ENCODE measurements at regions not wholly inside any gene's neighbourhood (a gene's known extent, or its start where the extent isn't known, plus 50 kb on each side); places are given as distances from the start of the nearest gene placed in this dataset.

DNA sequence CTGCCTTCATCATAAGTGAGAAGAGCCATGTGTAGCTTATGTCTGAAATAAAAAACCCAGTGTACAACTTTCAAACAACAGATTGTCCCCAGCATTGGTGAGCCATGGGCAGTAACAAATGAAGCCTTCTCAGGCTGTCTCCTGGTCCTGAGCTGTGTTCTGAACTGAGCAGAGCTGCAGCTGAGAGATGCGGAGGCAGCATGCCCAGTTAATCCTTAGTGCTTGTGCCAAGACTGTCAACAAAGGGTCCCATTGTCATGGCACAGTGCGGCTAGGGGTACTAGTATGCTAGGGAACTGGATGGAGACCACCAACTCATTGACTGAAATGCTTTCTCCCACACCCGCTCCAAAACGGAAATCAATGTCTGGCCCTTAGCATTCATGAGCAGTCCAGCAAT is 154.3 kb downstream of the RMST start:
- no peak overlapping the region for H3K27ac ChIP-seq
- DNase-seq (ENCODE audit: low spot score in 2 of 2): no peak
- TF ChIP-seq, protein P1, sequence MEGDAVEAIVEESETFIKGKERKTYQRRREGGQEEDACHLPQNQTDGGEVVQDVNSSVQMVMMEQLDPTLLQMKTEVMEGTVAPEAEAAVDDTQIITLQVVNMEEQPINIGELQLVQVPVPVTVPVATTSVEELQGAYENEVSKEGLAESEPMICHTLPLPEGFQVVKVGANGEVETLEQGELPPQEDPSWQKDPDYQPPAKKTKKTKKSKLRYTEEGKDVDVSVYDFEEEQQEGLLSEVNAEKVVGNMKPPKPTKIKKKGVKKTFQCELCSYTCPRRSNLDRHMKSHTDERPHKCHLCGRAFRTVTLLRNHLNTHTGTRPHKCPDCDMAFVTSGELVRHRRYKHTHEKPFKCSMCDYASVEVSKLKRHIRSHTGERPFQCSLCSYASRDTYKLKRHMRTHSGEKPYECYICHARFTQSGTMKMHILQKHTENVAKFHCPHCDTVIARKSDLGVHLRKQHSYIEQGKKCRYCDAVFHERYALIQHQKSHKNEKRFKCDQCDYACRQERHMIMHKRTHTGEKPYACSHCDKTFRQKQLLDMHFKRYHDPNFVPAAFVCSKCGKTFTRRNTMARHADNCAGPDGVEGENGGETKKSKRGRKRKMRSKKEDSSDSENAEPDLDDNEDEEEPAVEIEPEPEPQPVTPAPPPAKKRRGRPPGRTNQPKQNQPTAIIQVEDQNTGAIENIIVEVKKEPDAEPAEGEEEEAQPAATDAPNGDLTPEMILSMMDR (IDR thresholded peaks at IDR 0.05): no peak
- H3K36me3 ChIP-seq: no peaks in the 10 kb centered on the region
- H3K4me3 ChIP-seq: no peak overlapping the region
- H3K4me1 ChIP-seq: no peaks in the 10 kb centered on the region
- intact Hi-C loops (cut with DNase I): no loop called here
- H3K27me3 ChIP-seq: no peaks in the 10 kb centered on the region
- no peaks in the 10 kb centered on the region for H3K9me3 ChIP-seq

DNA sequence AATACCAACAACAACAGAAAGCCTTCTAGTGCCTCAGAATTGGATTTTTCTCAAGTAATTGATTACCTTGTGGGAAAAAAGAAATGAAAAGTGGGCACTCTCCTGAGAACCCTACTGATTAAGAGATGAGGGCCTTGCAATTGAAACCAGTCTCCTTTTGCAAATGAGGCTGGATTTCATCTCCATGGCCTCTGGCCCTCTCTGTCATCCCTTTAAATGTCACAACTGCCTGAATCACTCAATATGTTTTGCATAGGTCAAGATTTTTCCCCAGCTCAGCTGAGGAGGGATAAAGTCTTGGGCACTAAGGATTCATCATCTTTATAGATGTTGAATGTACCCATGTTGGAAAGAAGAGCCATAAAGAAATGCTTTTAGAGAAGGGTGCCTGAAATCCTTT is 166.4 kb downstream of the RMST start:
- no peak for DNase-seq (ENCODE audit: low spot score in 2 of 2)
- H3K27me3 ChIP-seq: no peaks in the 10 kb centered on the region
- H3K36me3 ChIP-seq: no peaks in the 10 kb centered on the region
- no peaks in the 10 kb centered on the region for H3K4me1 ChIP-seq
- no peaks in the 10 kb centered on the region for H3K9me3 ChIP-seq
- H3K27ac ChIP-seq: no peak overlapping the region
- TF ChIP-seq, protein P1 (IDR thresholded peaks at IDR 0.05): no peak
- H3K4me3 ChIP-seq: no peak overlapping the region
- intact Hi-C loops (cut with DNase I): no loop called here

DNA sequence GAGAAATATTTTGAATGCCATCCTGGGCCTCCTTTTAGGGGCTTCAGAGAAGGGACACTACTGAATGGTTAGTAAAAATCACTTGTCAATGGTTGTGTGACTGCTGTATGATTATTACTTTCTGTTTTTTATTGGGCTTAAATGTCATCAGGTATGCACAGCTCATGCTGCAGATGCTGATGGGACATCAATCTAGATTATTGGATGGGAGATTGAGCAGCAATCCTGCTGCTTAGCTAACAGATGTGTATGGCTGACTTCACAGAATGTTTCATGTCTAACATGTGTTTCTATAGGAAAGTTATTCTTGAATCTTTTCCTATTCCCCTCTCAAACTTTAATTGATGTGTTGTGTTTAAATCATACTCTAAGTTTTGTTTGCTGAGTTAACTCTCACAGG is 166.8 kb downstream of the RMST start:
- Histone ChIP-seq H3K36me3 (no peaks in the 10 kb centered on the region), H3K4me3 (no peak overlapping the region), H3K4me1 (no peaks in the 10 kb centered on the region), H3K27me3 (no peaks in the 10 kb centered on the region), H3K27ac (no peak overlapping the region), H3K9me3 (no peaks in the 10 kb centered on the region)
- TF ChIP-seq, protein P1 (IDR thresholded peaks at IDR 0.05): no peak
- intact Hi-C loops (cut with DNase I): no loop called here
- no peak for DNase-seq (ENCODE audit: low spot score in 2 of 2)

DNA sequence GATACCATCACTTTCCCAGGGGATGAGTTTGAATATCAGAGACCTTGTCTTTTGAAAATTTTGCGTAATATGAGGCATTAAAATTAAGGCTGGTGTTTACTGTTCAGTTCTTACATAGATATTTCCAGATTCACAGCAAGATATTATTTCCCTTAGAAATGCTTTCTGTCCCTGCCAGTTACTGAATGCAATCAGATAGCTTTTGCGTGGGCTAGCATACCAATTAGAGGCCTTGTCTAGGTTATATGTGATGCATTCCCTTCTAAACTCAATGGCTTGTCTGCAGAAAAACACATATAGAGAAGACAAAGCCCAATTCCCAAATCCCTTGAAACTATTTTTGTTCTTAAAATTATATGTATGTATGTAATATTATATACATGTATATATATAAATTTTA is 167.8 kb downstream of the RMST start:
- no peak for DNase-seq (ENCODE audit: low spot score in 2 of 2)
- TF ChIP-seq, protein P1 (IDR thresholded peaks at IDR 0.05): no peak
- no peaks in the 10 kb centered on the region for H3K4me1 ChIP-seq
- no peaks in the 10 kb centered on the region for H3K36me3 ChIP-seq
- no peak overlapping the region for H3K27ac ChIP-seq
- no peaks in the 10 kb centered on the region for H3K27me3 ChIP-seq
- H3K4me3 ChIP-seq: no peak overlapping the region
- intact Hi-C loops (cut with DNase I): no loop called here
- H3K9me3 ChIP-seq: no peaks in the 10 kb centered on the region

DNA sequence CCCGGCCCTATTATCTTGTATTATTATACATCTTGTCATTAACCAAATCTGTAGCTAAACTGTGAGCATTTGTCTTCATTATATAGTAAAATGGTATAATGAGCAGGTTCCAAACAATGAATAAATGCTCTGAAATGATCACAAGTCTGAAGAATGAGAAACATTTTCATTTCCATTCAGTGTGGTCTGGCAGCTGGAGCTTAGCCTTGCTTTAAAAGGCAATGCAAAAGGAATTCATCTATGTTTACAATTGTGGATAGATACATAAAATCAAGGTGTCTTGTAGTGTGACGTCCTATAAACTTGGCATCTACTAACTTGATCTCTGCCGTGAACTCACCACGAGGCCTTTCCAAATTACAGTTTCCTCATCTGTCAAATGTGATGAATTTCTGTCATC is 168.3 kb downstream of the RMST start:
- H3K4me1 ChIP-seq: no peaks in the 10 kb centered on the region
- TF ChIP-seq, protein P1 (IDR thresholded peaks at IDR 0.05): no peak
- no peaks in the 10 kb centered on the region for H3K27me3 ChIP-seq
- H3K9me3 ChIP-seq: no peaks in the 10 kb centered on the region
- H3K27ac ChIP-seq: no peak overlapping the region
- H3K36me3 ChIP-seq: no peaks in the 10 kb centered on the region
- DNase-seq (ENCODE audit: low spot score in 2 of 2): no peak
- no peak overlapping the region for H3K4me3 ChIP-seq
- intact Hi-C loops (cut with DNase I): no loop called here

DNA sequence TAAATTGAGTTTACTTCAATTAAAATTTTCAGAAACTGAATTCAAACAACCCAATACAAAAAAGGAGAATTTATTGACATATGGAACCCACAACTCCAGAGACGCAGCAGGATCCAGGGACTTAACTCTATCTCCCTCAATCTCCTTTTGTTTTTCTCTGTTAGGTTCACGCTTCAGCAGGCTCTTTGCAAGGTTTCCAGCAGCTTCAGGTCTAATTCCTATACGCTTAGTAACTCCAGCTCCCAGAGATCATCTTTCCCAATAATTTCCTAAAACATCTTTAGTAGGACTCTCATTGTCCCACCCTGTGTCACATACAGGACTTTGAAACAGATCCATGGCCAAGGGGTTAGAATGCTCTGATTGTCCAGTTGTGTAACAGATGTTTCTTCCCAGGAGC is 175.2 kb downstream of the RMST start:
- no peak for DNase-seq (ENCODE audit: low spot score in 2 of 2)
- H3K4me3 ChIP-seq: no peak overlapping the region
- no peaks in the 10 kb centered on the region for H3K9me3 ChIP-seq
- intact Hi-C loops (cut with DNase I): no loop called here
- no peaks in the 10 kb centered on the region for H3K4me1 ChIP-seq
- H3K27me3 ChIP-seq: no peaks in the 10 kb centered on the region
- no peak overlapping the region for H3K27ac ChIP-seq
- TF ChIP-seq, protein P1 (IDR thresholded peaks at IDR 0.05): no peak
- H3K36me3 ChIP-seq: no peaks in the 10 kb centered on the region
